ENCODE measurements at regions not wholly inside any gene's neighbourhood (a gene's known extent, or its start where the extent isn't known, plus 50 kb on each side); places are given as distances from the start of the nearest gene placed in this dataset.

DNA sequence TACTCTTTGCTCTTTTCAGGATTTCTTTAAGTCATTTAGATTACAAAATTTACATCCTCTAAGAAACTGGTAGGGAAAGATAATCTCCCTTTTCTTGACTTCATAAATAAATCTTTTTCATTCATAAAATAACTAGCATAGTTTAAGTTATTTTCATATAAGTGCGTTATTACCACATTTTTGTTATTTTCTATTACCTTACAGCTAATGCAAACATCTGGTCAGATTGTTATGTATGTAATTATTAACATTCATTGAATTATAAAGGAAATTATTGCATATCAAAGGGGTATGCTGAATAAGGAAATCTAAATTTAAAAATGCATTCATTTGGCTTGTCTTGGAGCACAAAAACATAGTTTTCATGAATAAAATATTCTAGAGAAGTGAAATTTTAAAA is 55.3 kb upstream of the SLITRK1 start:
- TF ChIP-seq, protein P1, sequence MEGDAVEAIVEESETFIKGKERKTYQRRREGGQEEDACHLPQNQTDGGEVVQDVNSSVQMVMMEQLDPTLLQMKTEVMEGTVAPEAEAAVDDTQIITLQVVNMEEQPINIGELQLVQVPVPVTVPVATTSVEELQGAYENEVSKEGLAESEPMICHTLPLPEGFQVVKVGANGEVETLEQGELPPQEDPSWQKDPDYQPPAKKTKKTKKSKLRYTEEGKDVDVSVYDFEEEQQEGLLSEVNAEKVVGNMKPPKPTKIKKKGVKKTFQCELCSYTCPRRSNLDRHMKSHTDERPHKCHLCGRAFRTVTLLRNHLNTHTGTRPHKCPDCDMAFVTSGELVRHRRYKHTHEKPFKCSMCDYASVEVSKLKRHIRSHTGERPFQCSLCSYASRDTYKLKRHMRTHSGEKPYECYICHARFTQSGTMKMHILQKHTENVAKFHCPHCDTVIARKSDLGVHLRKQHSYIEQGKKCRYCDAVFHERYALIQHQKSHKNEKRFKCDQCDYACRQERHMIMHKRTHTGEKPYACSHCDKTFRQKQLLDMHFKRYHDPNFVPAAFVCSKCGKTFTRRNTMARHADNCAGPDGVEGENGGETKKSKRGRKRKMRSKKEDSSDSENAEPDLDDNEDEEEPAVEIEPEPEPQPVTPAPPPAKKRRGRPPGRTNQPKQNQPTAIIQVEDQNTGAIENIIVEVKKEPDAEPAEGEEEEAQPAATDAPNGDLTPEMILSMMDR (conservative IDR thresholded peaks at IDR 0.05; ENCODE audit: low read depth, low read length) = no peak
- TF ChIP-seq RCOR1 (IDR thresholded peaks at IDR 0.05; ENCODE audit: insufficient replicate concordance, low read length) = no peak
- TF ChIP-seq FOS (IDR thresholded peaks at IDR 0.05; ENCODE audit: low read depth, low read length) = no peak
- TF ChIP-seq, protein P2, sequence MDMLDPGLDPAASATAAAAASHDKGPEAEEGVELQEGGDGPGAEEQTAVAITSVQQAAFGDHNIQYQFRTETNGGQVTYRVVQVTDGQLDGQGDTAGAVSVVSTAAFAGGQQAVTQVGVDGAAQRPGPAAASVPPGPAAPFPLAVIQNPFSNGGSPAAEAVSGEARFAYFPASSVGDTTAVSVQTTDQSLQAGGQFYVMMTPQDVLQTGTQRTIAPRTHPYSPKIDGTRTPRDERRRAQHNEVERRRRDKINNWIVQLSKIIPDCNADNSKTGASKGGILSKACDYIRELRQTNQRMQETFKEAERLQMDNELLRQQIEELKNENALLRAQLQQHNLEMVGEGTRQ (IDR thresholded peaks at IDR 0.05; ENCODE audit: low read depth, low read length) = no peak
- TF ChIP-seq POLR2A (IDR thresholded peaks at IDR 0.05; ENCODE audit: low read depth, low read length) = no peak
- no peak for TF ChIP-seq RFX5 (IDR thresholded peaks at IDR 0.05; ENCODE audit: low read depth, low read length)
- TF ChIP-seq CEBPB (IDR thresholded peaks at IDR 0.05; ENCODE audit: low read depth, low read length) = no peak
- no peak for TF ChIP-seq CHD1 (IDR thresholded peaks at IDR 0.05; ENCODE audit: low read depth, low read length)

All from IMR-90 (cell line).